H9 (cell line): ENCODE measurements at regions not wholly inside any gene's neighbourhood (a gene's known extent, or its start where the extent isn't known, plus 50 kb on each side); places are given as distances from the start of the nearest gene placed in this dataset.

ENCODE experiments used
- DNase-seq: peaks from one replicate; pipeline ENCODE4 v3.0.0-alpha.2; 2017
- H2AFZ ChIP-seq: one replicate; pipeline ENCODE4 v1.6.1; 2013; ENCODE audit warnings: mild to moderate bottlenecking, low read length, control low read depth, moderate library complexity
- H2AK5ac ChIP-seq: 2 replicates; pipeline ENCODE4 v1.6.1; 2013; ENCODE audit warnings: low read length, control low read depth, mixed read lengths; ENCODE audit not compliant: insufficient read length
- H2BK120ac ChIP-seq: one replicate; pipeline ENCODE4 v1.6.1; 2013; ENCODE audit warnings: low read depth, mild to moderate bottlenecking, low read length, control low read depth, inconsistent platforms; ENCODE audit not compliant: poor library complexity, severe bottlenecking
- H2BK12ac ChIP-seq: 2 replicates; pipeline ENCODE4 v1.6.1; 2013; ENCODE audit warnings: low read length, control low read depth, mixed read lengths, low read depth; ENCODE audit not compliant: insufficient read length
- H2BK15ac ChIP-seq: 2 replicates; pipeline ENCODE4 v1.6.1; 2013; ENCODE audit warnings: low read depth, low read length, control low read depth
- H2BK20ac ChIP-seq: one replicate; pipeline ENCODE4 v1.6.1; 2013; ENCODE audit warnings: low read depth, mild to moderate bottlenecking, low read length, control low read depth, inconsistent platforms; ENCODE audit not compliant: poor library complexity, severe bottlenecking
- H2BK5ac ChIP-seq: 2 replicates; pipeline ENCODE4 v1.6.1; 2013; ENCODE audit warnings: low read length, control low read depth, mixed read lengths; ENCODE audit not compliant: insufficient read length
- H3K14ac ChIP-seq: 2 replicates; pipeline ENCODE4 v1.6.1; 2013; ENCODE audit warnings: low read length, control low read depth; ENCODE audit not compliant: insufficient read depth
- H3K18ac ChIP-seq: 2 replicates; pipeline ENCODE4 v1.6.1; 2013; ENCODE audit warnings: low read depth, mild to moderate bottlenecking, mixed read lengths, low read length, control low read depth; ENCODE audit not compliant: insufficient read length
- H3K23ac ChIP-seq: 2 replicates; pipeline ENCODE4 v1.6.1; 2013; ENCODE audit warnings: low read length, control low read depth, mixed read lengths, low read depth; ENCODE audit not compliant: insufficient read length
- H3K23me2 ChIP-seq: 2 replicates; pipeline ENCODE4 v1.6.1; 2013; ENCODE audit warnings: low read depth, mild to moderate bottlenecking, mixed read lengths, low read length, control low read depth; ENCODE audit not compliant: insufficient read length, poor library complexity, severe bottlenecking
- H3K27ac ChIP-seq: 2 replicates; pipeline ENCODE4 v1.5.1; 2013; ENCODE audit warnings: low read length, control low read depth, mixed read lengths, low read depth; ENCODE audit not compliant: insufficient read length
- H3K27me3 ChIP-seq: 2 replicates; pipeline ENCODE4 v1.6.1; 2013; ENCODE audit warnings: low read length, control low read depth, inconsistent platforms; ENCODE audit not compliant: insufficient read depth
- H3K4ac ChIP-seq: 2 replicates; pipeline ENCODE4 v1.6.1; 2013; ENCODE audit warnings: low read depth, mild to moderate bottlenecking, control low read depth, inconsistent platforms, low read length, moderate library complexity
- H3K4me1 ChIP-seq: 2 replicates; pipeline ENCODE4 v1.6.1; 2013; ENCODE audit warnings: low read length, control low read depth, inconsistent platforms; ENCODE audit not compliant: insufficient read depth
- H3K4me2 ChIP-seq: 2 replicates; pipeline ENCODE4 v1.6.1; 2013; ENCODE audit warnings: low read length, control low read depth, mixed read lengths; ENCODE audit not compliant: insufficient read length, insufficient read depth
- H3K56ac ChIP-seq: 2 replicates; pipeline ENCODE4 v1.6.1; 2013; ENCODE audit warnings: low read depth, mild to moderate bottlenecking, mixed read lengths, low read length, control low read depth; ENCODE audit not compliant: insufficient read length
- H3K79me1 ChIP-seq: 2 replicates; pipeline ENCODE4 v1.6.1; 2013; ENCODE audit warnings: low read depth, mild to moderate bottlenecking, moderate library complexity, low read length, control low read depth, inconsistent platforms; ENCODE audit not compliant: insufficient read depth, poor library complexity, severe bottlenecking
- H3K79me2 ChIP-seq: 2 replicates; pipeline ENCODE4 v1.6.1; 2013; ENCODE audit warnings: low read length, control low read depth, inconsistent platforms; ENCODE audit not compliant: insufficient read depth
- H3K9ac ChIP-seq: 2 replicates; pipeline ENCODE4 v1.6.1; 2013; ENCODE audit warnings: low read length, control low read depth, mixed read lengths; ENCODE audit not compliant: insufficient read length; ENCODE audit errors: extremely low read depth
- H3K9me3 ChIP-seq: one replicate; pipeline ENCODE4 v1.6.1; 2013; ENCODE audit warnings: low read depth, low read length, inconsistent platforms; ENCODE audit not compliant: control insufficient read depth
- H3T11ph ChIP-seq: one replicate; pipeline ENCODE4 v1.6.1; 2013; ENCODE audit warnings: mild to moderate bottlenecking, low read length, control low read depth, inconsistent platforms
- H4K20me1 ChIP-seq: one replicate; pipeline ENCODE4 v1.6.1; 2013; ENCODE audit not compliant: control insufficient read depth, insufficient read length, insufficient read depth
- H4K5ac ChIP-seq: 2 replicates; pipeline ENCODE4 v1.6.1; 2013; ENCODE audit warnings: low read depth, mild to moderate bottlenecking, mixed read lengths, low read length, control low read depth; ENCODE audit not compliant: insufficient read length
- H4K8ac ChIP-seq: replicated peaks from 2 replicates; pipeline ENCODE4 v1.6.1; 2013; ENCODE audit warnings: low read length, control low read depth, mixed read lengths, low read depth; ENCODE audit not compliant: insufficient read length
- H4K91ac ChIP-seq: 2 replicates; pipeline ENCODE4 v1.6.1; 2013; ENCODE audit warnings: low read depth, mild to moderate bottlenecking, moderate library complexity, mixed read lengths, low read length, control low read depth; ENCODE audit not compliant: insufficient read length
- H3K27ac Mint-ChIP-seq, 3 experiments: 2 replicates in 2 of 3; 3 replicates in 1 of 3; pipeline ENCODE4 v1.8.0; 2020 to 2021; ENCODE audit warnings: mixed read lengths in 3 of 3, mild to moderate bottlenecking in 1 of 3, moderate library complexity in 1 of 3
- H3K27me3 Mint-ChIP-seq: 2 replicates; pipeline ENCODE4 v1.8.0; 2021; ENCODE audit warnings: low read depth, mild to moderate bottlenecking, moderate library complexity, mixed read lengths
- H3K36me3 Mint-ChIP-seq, 3 experiments: 2 replicates in 2 of 3; 3 replicates in 1 of 3; pipeline ENCODE4 v1.8.0; 2020 to 2021; ENCODE audit warnings: low read depth in 3 of 3, mixed read lengths in 3 of 3; ENCODE audit not compliant: insufficient read depth in 1 of 3
- H3K4me1 Mint-ChIP-seq, 2 experiments: 2 replicates each; pipeline ENCODE4 v1.8.0; 2020; ENCODE audit warnings: mixed read lengths in 2 of 2
- H3K4me3 Mint-ChIP-seq, 2 experiments: 2 replicates in 1 of 2; 3 replicates in 1 of 2; pipeline ENCODE4 v1.8.0; 2020 to 2021; ENCODE audit warnings: mild to moderate bottlenecking in 2 of 2, mixed read lengths in 2 of 2, moderate library complexity in 1 of 2
- H3K9me3 Mint-ChIP-seq, 2 experiments: 2 replicates in 1 of 2; 3 replicates in 1 of 2; pipeline ENCODE4 v1.8.0; 2020; ENCODE audit warnings: mild to moderate bottlenecking in 2 of 2, mixed read lengths in 2 of 2, moderate library complexity in 1 of 2
- WGBS: extraction: QIAGEN DNeasy Blood & Tissue Kit; methylation state at CpG from one replicate; pipeline ENCODE4 v1.1.7; 2013; ENCODE audit warnings: missing lambda C conversion rate, low lambda C conversion rate, mixed read lengths; ENCODE audit not compliant: insufficient read length; ENCODE audit errors: extremely low coverage; 5-methylcytosine and 5-hydroxymethylcytosine counted together
- TF ChIP-seq, protein P1 (sequence below): fragments of 200-600 bp; sonication (generic); conservative IDR thresholded peaks from 3 replicates; pipeline ENCODE4 v1.8.0; 2021; ENCODE audit warnings: antibody characterized with exemption, mild to moderate bottlenecking

DNA sequence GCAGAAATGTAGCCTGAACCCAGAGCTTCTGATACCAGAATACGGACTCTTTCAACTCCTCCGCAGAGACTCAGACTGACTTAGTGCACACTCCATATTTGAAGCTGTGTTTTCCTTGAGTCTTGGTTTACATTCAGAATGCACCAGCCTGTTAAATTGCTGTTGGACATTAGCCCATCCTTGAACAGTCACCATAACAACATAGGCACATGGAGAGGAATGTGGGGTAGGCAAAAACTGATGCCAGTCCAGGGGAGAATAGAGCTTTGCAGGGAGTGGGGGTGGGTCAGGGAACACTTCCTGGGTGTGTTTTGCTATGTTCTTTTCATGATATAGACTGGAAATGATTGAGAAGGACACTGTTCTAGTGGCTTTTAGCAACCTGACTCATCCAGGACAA lies 76.3 kb upstream of the CACNA1E start:
- Histone ChIP-seq H3K4me2 (no peak overlapping the region), H3K18ac (no peak overlapping the region), H3K9ac (no peak overlapping the region), H3T11ph (no peak overlapping the region), H2BK120ac (no peak overlapping the region), H3K79me1 (no peaks in the 10 kb centered on the region), H3K4me1 (no peaks in the 10 kb centered on the region), H3K23ac (no peak overlapping the region), H3K9me3 (no peaks in the 10 kb centered on the region), H3K14ac (no peak overlapping the region), H2BK20ac (no peak overlapping the region), H2AK5ac (no peak overlapping the region), H2BK15ac (no peak overlapping the region), H3K79me2 (no peaks in the 10 kb centered on the region), H3K56ac (no peak overlapping the region), H3K27me3 (no peaks in the 10 kb centered on the region), H2AFZ (no peak overlapping the region), H4K8ac (no peak overlapping the region), H3K4ac (no peak overlapping the region), H4K20me1 (no peaks in the 10 kb centered on the region), H3K23me2 (no peaks in the 10 kb centered on the region), H2BK5ac (no peak overlapping the region), H2BK12ac (no peak overlapping the region), H4K5ac (no peak overlapping the region), H3K27ac (no peak overlapping the region), H4K91ac (no peak overlapping the region)
- Mint-ChIP-seq H3K27me3 (peaks cover 7% of the 10 kb centered on the region), H3K9me3 (no peaks in the 10 kb centered on the region), H3K36me3 (no peaks in the 10 kb centered on the region), H3K4me1 (peaks cover 10 to 14% of the 10 kb centered on the region in 2 experiments), H3K4me3 (no peak overlapping the region), H3K27ac (no peak overlapping the region)
- no CpG with 5 or more reads among the region's 2 CpGs for WGBS
- TF ChIP-seq, protein P1, sequence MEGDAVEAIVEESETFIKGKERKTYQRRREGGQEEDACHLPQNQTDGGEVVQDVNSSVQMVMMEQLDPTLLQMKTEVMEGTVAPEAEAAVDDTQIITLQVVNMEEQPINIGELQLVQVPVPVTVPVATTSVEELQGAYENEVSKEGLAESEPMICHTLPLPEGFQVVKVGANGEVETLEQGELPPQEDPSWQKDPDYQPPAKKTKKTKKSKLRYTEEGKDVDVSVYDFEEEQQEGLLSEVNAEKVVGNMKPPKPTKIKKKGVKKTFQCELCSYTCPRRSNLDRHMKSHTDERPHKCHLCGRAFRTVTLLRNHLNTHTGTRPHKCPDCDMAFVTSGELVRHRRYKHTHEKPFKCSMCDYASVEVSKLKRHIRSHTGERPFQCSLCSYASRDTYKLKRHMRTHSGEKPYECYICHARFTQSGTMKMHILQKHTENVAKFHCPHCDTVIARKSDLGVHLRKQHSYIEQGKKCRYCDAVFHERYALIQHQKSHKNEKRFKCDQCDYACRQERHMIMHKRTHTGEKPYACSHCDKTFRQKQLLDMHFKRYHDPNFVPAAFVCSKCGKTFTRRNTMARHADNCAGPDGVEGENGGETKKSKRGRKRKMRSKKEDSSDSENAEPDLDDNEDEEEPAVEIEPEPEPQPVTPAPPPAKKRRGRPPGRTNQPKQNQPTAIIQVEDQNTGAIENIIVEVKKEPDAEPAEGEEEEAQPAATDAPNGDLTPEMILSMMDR: no peak
- no peak for DNase-seq
